ENCODE measurements at regions not wholly inside any gene's neighbourhood (a gene's known extent, or its start where the extent isn't known, plus 50 kb on each side); places are given as distances from the start of the nearest gene placed in this dataset.
"Not testable (repeated sequence)": the region's sequence is repeated elsewhere in the genome, so short reads cannot be mapped to it uniquely, and the experiment has no call there.

DNA sequence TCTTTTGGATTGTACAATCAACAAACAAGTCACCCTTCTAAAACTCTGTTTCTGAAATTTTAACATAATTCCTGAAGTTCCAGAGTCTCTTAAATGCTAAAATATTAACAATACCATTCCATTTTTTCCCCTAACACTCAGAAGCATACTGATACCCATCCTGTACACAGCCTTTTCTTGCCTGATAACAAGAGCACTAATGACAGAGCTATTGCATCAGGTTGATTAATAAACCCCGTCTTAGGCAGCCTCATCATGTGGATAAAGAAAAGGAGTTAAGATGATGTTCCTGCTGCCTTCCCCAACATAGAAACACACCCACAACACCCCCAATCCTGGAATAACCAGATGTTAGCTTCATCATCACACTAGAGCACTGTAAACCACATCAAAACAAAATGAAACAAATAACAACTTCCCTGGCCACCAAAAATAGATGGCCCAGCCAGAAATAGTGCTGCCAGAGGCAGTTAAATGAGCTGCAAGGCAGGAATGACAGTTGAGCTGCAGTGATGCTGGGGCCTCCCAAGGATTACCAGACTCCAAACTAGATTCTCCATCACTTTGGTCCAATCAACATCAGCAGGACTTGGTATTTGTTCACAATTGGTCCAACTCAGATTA, 93.8 kb upstream of the NBPF26 start:
- TF ChIP-seq, protein P1, sequence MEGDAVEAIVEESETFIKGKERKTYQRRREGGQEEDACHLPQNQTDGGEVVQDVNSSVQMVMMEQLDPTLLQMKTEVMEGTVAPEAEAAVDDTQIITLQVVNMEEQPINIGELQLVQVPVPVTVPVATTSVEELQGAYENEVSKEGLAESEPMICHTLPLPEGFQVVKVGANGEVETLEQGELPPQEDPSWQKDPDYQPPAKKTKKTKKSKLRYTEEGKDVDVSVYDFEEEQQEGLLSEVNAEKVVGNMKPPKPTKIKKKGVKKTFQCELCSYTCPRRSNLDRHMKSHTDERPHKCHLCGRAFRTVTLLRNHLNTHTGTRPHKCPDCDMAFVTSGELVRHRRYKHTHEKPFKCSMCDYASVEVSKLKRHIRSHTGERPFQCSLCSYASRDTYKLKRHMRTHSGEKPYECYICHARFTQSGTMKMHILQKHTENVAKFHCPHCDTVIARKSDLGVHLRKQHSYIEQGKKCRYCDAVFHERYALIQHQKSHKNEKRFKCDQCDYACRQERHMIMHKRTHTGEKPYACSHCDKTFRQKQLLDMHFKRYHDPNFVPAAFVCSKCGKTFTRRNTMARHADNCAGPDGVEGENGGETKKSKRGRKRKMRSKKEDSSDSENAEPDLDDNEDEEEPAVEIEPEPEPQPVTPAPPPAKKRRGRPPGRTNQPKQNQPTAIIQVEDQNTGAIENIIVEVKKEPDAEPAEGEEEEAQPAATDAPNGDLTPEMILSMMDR (IDR thresholded peaks at IDR 0.05): not testable (repeated sequence)
- TF ChIP-seq POLR2AphosphoS5 (IDR thresholded peaks at IDR 0.05; ENCODE audit: low read depth, low read length): not testable (repeated sequence)

Measured in Panc1 (cell line).